ENCODE measurements at regions not wholly inside any gene's neighbourhood (a gene's known extent, or its start where the extent isn't known, plus 50 kb on each side); places are given as distances from the start of the nearest gene placed in this dataset.
"Not testable (repeated sequence)": the region's sequence is repeated elsewhere in the genome, so short reads cannot be mapped to it uniquely, and the experiment has no call there.

DNA sequence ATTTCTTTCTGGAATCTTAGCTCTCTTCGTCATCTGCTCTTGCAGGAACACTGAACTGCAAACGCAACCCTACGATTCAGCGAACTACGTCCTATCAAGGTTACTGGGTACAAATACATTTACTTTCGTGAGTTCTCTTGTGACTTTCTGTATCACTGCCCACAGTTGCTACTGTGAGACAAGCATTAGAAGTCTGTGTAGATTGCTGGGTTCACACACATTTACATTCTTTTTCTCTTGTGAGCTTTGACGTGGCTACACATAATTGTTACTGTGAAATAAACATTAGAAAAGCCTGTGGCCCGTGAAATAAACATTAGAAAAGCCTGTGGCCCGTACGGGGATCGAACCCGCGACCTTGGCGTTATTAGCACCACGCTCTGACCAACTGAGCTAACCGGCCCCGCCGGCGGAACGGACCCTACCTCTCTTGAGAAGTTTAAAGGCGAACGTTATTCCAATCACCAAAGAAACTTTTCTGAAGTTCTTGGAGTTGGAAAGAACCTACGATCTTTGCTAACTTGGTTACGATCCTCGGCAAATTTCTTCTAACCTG lies 61.2 kb upstream of the ZNF322 start:
- DNase-seq; intact Hi-C loops (cut with DNase I); H3K27me3 ChIP-seq (ENCODE audit: control insufficient read depth, insufficient read depth, low read length); H3K9ac ChIP-seq (ENCODE audit: low read length in 3 of 3); H3K4me3 ChIP-seq (ENCODE audit: low read length in 3 of 3); H3K36me3 ChIP-seq (ENCODE audit: control insufficient read depth in 2 of 3, insufficient read depth in 3 of 3, low read length in 3 of 3); H3K4me1 ChIP-seq (ENCODE audit: control insufficient read depth in 2 of 3, insufficient read depth in 2 of 3, low read depth in 1 of 3, low read length in 3 of 3); H3K27ac ChIP-seq (ENCODE audit: low read depth in 2 of 2, low read length in 2 of 2); FAIRE-seq; H3K9me3 ChIP-seq (ENCODE audit: control insufficient read depth in 2 of 3, insufficient read depth in 1 of 3, low read length in 3 of 3): not testable (repeated sequence)

GRCh38 chr6:26730019-26730766 lies 70.6 kb upstream of the ZNF322 start:
- FAIRE-seq; intact Hi-C loops (cut with DNase I); H3K9ac ChIP-seq (ENCODE audit: low read length in 3 of 3); H3K4me3 ChIP-seq (ENCODE audit: low read length in 3 of 3); H3K27me3 ChIP-seq (ENCODE audit: control insufficient read depth, insufficient read depth, low read length); H3K9me3 ChIP-seq (ENCODE audit: control insufficient read depth in 2 of 3, insufficient read depth in 1 of 3, low read length in 3 of 3); DNase-seq; H3K36me3 ChIP-seq (ENCODE audit: control insufficient read depth in 2 of 3, insufficient read depth in 3 of 3, low read length in 3 of 3); H3K27ac ChIP-seq (ENCODE audit: low read depth in 2 of 2, low read length in 2 of 2); H3K4me1 ChIP-seq (ENCODE audit: control insufficient read depth in 2 of 3, insufficient read depth in 2 of 3, low read depth in 1 of 3, low read length in 3 of 3): not testable (repeated sequence)

DNA sequence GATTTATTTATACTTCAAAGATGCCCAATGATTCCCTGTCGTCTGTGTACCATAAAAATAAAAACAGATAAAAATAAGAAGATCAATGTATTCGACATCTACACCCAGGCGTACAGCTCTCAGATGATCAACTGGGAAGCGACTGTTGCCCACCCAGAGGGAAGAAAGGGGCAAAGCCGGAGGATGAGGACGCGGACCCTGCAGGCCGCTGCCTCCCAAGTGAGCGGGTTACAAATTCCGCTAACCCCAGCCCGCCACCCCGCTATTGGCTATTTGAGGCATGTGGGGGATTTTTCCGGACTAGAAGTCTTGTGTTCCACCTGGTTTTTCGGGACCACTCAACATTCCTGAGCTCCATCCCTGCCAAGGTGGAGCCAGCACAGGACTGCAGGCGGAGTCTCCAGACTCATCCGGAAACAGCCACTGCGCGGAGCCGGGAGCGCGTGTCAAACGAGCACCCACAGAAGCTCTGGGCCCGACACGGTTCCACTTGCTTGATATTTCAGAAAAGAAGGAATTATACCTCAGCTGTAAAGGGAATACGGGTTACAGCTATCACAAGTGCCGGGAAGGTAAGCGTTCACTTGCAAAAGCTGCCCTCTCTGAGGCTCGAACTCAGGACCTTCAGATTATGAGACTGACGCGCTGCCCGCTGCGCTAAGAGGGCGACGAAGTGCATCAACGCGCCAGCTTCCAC lies 75.4 kb upstream of the ZNF322 start:
- intact Hi-C loops (cut with DNase I); FAIRE-seq; H3K9me3 ChIP-seq (ENCODE audit: control insufficient read depth in 2 of 3, insufficient read depth in 1 of 3, low read length in 3 of 3); H3K4me3 ChIP-seq (ENCODE audit: low read length in 3 of 3); H3K36me3 ChIP-seq (ENCODE audit: control insufficient read depth in 2 of 3, insufficient read depth in 3 of 3, low read length in 3 of 3); H3K9ac ChIP-seq (ENCODE audit: low read length in 3 of 3); H3K27me3 ChIP-seq (ENCODE audit: control insufficient read depth, insufficient read depth, low read length); H3K27ac ChIP-seq (ENCODE audit: low read depth in 2 of 2, low read length in 2 of 2); DNase-seq; H3K4me1 ChIP-seq (ENCODE audit: control insufficient read depth in 2 of 3, insufficient read depth in 2 of 3, low read depth in 1 of 3, low read length in 3 of 3): not testable (repeated sequence)

GRCh38 chr6:26739811-26740210 lies 80.3 kb upstream of the ZNF322 start:
- intact Hi-C loops (cut with DNase I): no loop called here
- Histone ChIP-seq H3K27me3 (ENCODE audit: control insufficient read depth, insufficient read depth, low read length) (peaks cover 13% of the 10 kb centered on the region), H3K27ac (ENCODE audit: low read depth in 2 of 2, low read length in 2 of 2) (no peak overlapping the region), H3K36me3 (ENCODE audit: control insufficient read depth in 2 of 3, insufficient read depth in 3 of 3, low read length in 3 of 3) (no peaks in the 10 kb centered on the region), H3K9ac (ENCODE audit: low read length in 3 of 3) (no peak overlapping the region), H3K4me3 (ENCODE audit: low read length in 3 of 3) (no peak overlapping the region), H3K9me3 (ENCODE audit: control insufficient read depth in 2 of 3, insufficient read depth in 1 of 3, low read length in 3 of 3) (peaks cover 0 to 2% (median 0%) of the 10 kb centered on the region in 3 donors), H3K4me1 (ENCODE audit: control insufficient read depth in 2 of 3, insufficient read depth in 2 of 3, low read depth in 1 of 3, low read length in 3 of 3) (no peaks in the 10 kb centered on the region)
- FAIRE-seq (no peak), DNase-seq (no peak)
- TF ChIP-seq, protein P1, sequence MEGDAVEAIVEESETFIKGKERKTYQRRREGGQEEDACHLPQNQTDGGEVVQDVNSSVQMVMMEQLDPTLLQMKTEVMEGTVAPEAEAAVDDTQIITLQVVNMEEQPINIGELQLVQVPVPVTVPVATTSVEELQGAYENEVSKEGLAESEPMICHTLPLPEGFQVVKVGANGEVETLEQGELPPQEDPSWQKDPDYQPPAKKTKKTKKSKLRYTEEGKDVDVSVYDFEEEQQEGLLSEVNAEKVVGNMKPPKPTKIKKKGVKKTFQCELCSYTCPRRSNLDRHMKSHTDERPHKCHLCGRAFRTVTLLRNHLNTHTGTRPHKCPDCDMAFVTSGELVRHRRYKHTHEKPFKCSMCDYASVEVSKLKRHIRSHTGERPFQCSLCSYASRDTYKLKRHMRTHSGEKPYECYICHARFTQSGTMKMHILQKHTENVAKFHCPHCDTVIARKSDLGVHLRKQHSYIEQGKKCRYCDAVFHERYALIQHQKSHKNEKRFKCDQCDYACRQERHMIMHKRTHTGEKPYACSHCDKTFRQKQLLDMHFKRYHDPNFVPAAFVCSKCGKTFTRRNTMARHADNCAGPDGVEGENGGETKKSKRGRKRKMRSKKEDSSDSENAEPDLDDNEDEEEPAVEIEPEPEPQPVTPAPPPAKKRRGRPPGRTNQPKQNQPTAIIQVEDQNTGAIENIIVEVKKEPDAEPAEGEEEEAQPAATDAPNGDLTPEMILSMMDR (IDR thresholded peaks at IDR 0.05; ENCODE audit: borderline replicate concordance, extremely low read depth, insufficient read depth): no peak
